ENCODE measurements at regions not wholly inside any gene's neighbourhood (a gene's known extent, or its start where the extent isn't known, plus 50 kb on each side); places are given as distances from the start of the nearest gene placed in this dataset.
"Not testable (repeated sequence)": the region's sequence is repeated elsewhere in the genome, so short reads cannot be mapped to it uniquely, and the experiment has no call there.

DNA sequence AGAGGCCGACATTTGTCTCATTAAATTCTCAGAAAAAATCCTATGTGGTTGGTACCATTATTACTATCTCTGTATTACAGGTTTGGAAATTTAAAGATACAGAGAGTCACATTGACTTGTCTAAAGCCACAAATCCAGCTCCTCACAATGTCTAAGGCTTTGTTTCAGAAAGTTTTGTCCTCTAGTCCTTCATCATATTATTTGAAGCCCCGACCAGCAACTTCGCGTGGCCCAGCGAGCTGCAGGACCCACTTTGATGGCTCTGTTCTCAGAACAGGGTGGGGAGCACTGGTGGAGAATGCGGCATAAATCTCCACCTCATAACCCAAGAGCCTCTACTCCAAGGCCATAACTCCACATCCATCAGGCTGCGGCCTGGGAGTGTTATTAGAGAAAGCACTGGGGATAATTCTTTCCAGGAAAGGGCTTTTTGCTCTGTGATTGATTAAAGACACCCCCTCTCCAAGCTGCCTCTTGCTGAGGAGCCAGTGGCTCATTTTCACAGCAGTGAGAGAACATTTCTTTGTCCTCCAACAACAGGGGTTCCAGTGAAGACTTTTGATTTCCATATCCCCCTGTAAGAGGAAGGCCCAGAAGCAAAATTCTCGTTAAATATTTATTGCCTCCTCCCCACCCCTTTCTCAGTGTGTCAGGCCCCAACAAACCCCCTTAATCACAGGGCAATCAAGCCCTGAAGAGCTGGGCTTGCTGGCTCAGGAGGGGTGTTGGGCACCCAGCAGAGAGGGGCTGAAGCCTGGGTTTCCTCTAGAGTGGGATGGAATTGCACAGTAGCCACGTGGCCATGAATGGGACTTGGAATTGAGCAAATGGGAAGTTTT is 113.7 kb upstream of the CDH11 start:
- no peaks in the 10 kb centered on the region for H3K9me3 Mint-ChIP-seq (ENCODE audit: low read depth)
- no peaks in the 10 kb centered on the region for H3K4me1 Mint-ChIP-seq (ENCODE audit: low read depth)
- DNase-seq (ENCODE audit: low spot score): no peak
- H3K27me3 Mint-ChIP-seq (ENCODE audit: low read depth): no peaks in the 10 kb centered on the region
- no peak overlapping the region for H3K4me3 Mint-ChIP-seq (ENCODE audit: unreplicated experiment)
- no peaks in the 10 kb centered on the region for H3K36me3 Mint-ChIP-seq (ENCODE audit: low read depth)
- H3K27ac Mint-ChIP-seq (ENCODE audit: unreplicated experiment): no peak overlapping the region
- TF ChIP-seq, protein P1, sequence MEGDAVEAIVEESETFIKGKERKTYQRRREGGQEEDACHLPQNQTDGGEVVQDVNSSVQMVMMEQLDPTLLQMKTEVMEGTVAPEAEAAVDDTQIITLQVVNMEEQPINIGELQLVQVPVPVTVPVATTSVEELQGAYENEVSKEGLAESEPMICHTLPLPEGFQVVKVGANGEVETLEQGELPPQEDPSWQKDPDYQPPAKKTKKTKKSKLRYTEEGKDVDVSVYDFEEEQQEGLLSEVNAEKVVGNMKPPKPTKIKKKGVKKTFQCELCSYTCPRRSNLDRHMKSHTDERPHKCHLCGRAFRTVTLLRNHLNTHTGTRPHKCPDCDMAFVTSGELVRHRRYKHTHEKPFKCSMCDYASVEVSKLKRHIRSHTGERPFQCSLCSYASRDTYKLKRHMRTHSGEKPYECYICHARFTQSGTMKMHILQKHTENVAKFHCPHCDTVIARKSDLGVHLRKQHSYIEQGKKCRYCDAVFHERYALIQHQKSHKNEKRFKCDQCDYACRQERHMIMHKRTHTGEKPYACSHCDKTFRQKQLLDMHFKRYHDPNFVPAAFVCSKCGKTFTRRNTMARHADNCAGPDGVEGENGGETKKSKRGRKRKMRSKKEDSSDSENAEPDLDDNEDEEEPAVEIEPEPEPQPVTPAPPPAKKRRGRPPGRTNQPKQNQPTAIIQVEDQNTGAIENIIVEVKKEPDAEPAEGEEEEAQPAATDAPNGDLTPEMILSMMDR (IDR thresholded peaks at IDR 0.05): no peak

DNA sequence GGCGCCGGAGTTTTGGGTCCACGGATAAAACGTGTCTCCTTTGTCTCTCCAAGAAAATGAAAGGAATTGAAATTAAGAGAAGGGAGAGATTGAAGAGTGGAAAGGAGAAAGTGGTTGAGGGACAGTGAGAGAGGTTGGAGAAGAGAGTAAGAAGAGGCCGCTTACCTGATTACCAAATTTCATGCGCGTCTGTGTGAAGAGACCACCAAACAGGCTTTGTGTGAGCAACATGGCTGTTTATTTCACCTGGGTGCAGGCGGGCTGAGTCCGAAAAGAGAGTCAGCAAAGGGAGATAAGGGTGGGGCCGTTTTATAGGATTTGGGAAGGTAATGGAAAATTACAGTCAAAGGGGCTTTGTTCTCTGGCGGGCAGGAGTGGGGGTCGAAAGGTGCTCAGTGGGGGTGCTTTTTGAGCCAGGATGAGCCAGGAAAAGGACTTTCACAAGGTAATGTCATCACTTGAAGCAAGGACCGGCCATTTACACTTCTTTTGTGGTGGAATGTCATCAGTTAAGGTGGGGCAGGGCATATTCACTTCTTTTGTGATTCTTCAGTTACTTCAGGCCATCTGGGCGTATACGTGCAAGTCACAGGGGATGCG is 113.0 kb upstream of the CDH11 start:
- H3K9me3 Mint-ChIP-seq (ENCODE audit: low read depth); H3K36me3 Mint-ChIP-seq (ENCODE audit: low read depth); H3K4me1 Mint-ChIP-seq (ENCODE audit: low read depth); H3K27ac Mint-ChIP-seq (ENCODE audit: unreplicated experiment); H3K4me3 Mint-ChIP-seq (ENCODE audit: unreplicated experiment); H3K27me3 Mint-ChIP-seq (ENCODE audit: low read depth); DNase-seq (ENCODE audit: low spot score): not testable (repeated sequence)

DNA sequence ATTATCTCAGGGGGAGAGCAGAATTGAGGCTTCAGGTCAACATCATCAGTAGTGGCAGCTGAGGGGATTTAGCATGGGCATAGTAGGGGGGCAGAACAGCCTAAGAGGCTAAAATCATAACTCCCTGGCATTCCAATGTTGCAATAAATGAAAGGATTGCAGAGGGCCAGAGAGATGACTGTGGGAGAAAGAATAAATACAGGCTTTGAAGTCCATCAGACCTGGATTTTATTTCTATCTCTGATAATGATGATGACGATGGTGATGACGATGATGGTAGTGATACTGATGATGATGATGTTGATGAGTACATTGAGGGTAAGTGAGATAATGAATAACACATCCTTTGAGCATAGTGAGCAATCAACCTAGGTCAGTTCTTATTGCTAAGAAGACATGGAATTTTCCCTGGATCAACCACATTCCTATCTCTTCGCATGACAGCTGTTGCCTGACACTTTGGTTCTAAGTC is 107.4 kb upstream of the CDH11 start:
- no peaks in the 10 kb centered on the region for H3K27me3 Mint-ChIP-seq (ENCODE audit: low read depth)

DNA sequence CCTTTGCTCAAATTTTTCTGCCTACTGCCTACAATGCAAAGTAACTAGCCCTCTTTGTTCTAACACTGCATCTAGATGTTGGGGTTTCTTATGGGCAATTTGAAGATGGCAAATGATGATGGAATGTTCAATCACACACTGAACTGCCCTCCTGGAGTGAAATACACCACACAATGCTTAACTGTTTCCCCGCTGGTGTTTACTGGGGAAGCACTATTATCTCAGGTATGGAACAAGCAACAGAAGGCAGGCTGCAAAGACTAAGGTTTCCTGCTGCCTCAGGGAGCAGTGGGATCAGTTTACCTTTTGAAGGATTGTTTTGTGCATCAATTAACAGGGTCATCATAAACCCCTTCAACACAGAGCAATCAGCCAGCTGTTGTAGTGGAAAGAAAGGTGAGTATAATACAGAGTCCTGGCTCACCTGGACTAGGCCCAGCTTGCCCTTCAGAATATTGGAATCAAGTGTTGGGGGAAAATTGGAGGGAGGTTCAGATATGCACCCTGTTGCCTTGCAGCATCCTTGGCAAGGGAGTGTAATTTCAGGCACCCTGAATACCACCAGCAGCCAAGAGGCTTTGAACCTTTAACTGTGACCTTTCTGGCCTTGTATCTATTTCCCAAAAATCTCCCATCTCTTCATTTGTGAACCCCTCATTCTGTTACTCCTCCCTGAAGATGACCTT is 105.4 kb upstream of the CDH11 start:
- H3K27me3 Mint-ChIP-seq (ENCODE audit: low read depth): no peaks in the 10 kb centered on the region
- H3K4me3 Mint-ChIP-seq (ENCODE audit: unreplicated experiment): no peak overlapping the region
- peaks cover 14% of the 10 kb centered on the region for H3K4me1 Mint-ChIP-seq (ENCODE audit: low read depth)
- no peaks in the 10 kb centered on the region for H3K36me3 Mint-ChIP-seq (ENCODE audit: low read depth)
- H3K9me3 Mint-ChIP-seq (ENCODE audit: low read depth): no peaks in the 10 kb centered on the region
- no peak for DNase-seq (ENCODE audit: low spot score)
- TF ChIP-seq, protein P1 (IDR thresholded peaks at IDR 0.05): no peak
- no peak overlapping the region for H3K27ac Mint-ChIP-seq (ENCODE audit: unreplicated experiment)

More for the DNA sequence above, 107.4 kb upstream of the CDH11 start:
- H3K36me3 Mint-ChIP-seq (ENCODE audit: low read depth): no peaks in the 10 kb centered on the region
- no peak overlapping the region for H3K27ac Mint-ChIP-seq (ENCODE audit: unreplicated experiment)
- H3K9me3 Mint-ChIP-seq (ENCODE audit: low read depth): no peaks in the 10 kb centered on the region
- H3K4me1 Mint-ChIP-seq (ENCODE audit: low read depth): peaks cover 5% of the 10 kb centered on the region
- DNase-seq (ENCODE audit: low spot score): no peak
- H3K4me3 Mint-ChIP-seq (ENCODE audit: unreplicated experiment): no peak overlapping the region
- TF ChIP-seq, protein P1 (IDR thresholded peaks at IDR 0.05): no peak

DNA sequence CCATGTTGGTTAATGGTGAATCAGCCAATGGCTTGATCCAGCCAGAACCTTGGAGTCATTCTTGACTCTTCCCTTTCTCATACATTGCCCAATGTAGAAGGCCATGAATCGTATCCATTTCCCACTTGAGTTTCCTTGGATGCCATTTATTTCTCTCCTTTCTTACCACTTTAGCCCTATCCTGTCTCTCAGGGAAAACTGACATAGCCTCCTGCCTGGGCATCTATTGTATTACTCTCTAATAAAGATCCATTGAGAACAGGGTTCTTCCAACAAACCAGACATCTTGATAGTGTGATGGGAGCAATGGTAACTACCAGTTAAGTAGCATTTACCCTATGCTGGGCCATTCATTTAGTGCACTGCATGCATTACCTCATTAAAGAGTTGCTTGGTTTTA is 104.2 kb upstream of the CDH11 start:
- Mint-ChIP-seq H3K27ac (ENCODE audit: unreplicated experiment) (no peak overlapping the region), H3K27me3 (ENCODE audit: low read depth) (no peaks in the 10 kb centered on the region), H3K9me3 (ENCODE audit: low read depth) (no peaks in the 10 kb centered on the region), H3K36me3 (ENCODE audit: low read depth) (no peaks in the 10 kb centered on the region), H3K4me3 (ENCODE audit: unreplicated experiment) (no peak overlapping the region), H3K4me1 (ENCODE audit: low read depth) (peaks cover 15% of the 10 kb centered on the region)
- DNase-seq (ENCODE audit: low spot score): no peak
- TF ChIP-seq, protein P1 (IDR thresholded peaks at IDR 0.05): no peak
